Calu3 (cell line): ENCODE measurements at regions not wholly inside any gene's neighbourhood (a gene's known extent, or its start where the extent isn't known, plus 50 kb on each side); places are given as distances from the start of the nearest gene placed in this dataset.
"Not testable (repeated sequence)": the region's sequence is repeated elsewhere in the genome, so short reads cannot be mapped to it uniquely, and the experiment has no call there.

Experiments
- BruUV-seq: library from RNA; stranded (reverse); fragments of 400-500 nt; replicated peaks from 2 replicates; lab custom pipeline; 2021; lab: Mats Ljungman, UMichigan
- CTCF ChIA-PET: fragments of 300-600 bp; sonication (Branson Sonifier 250); formaldehyde crosslinking; loops from one replicate; lab custom pipeline; 2022; ENCODE audit warnings: antibody characterized with exemption; lab: Charles Lee
- DNase-seq: peaks from one replicate; pipeline ENCODE4 v3.0.0; 2022
- H3K27ac Mint-ChIP-seq: one replicate; pipeline ENCODE4 v1.8.0; 2022; ENCODE audit warnings: mixed read lengths; ENCODE audit not compliant: unreplicated experiment
- H3K27me3 Mint-ChIP-seq: one replicate; pipeline ENCODE4 v1.8.0; 2022; ENCODE audit warnings: mixed read lengths; ENCODE audit not compliant: unreplicated experiment
- H3K36me3 Mint-ChIP-seq: one replicate; pipeline ENCODE4 v1.8.0; 2022; ENCODE audit warnings: mild to moderate bottlenecking, moderate library complexity, mixed read lengths; ENCODE audit not compliant: insufficient read depth, unreplicated experiment
- H3K4me1 Mint-ChIP-seq: one replicate; pipeline ENCODE4 v1.8.0; 2022; ENCODE audit warnings: mild to moderate bottlenecking, low read depth, mixed read lengths; ENCODE audit not compliant: unreplicated experiment
- H3K4me3 Mint-ChIP-seq: one replicate; pipeline ENCODE4 v1.8.0; 2022; ENCODE audit warnings: mild to moderate bottlenecking, low read depth, moderate library complexity, mixed read lengths; ENCODE audit not compliant: unreplicated experiment
- H3K9me3 Mint-ChIP-seq: one replicate; pipeline ENCODE4 v1.8.0; 2022; ENCODE audit warnings: low read depth, mixed read lengths; ENCODE audit not compliant: unreplicated experiment
- intact Hi-C: fragments of 100-400 bp; cut with micrococcal nuclease; formaldehyde crosslinking; loops from one replicate; pipeline ENCODE4 v1.10.0; 2022; ENCODE audit not compliant: unreplicated experiment
- TF ChIP-seq, protein P1 (sequence below): fragments of 200-600 bp; IDR thresholded peaks from one replicate; pipeline ENCODE4 v1.8.0; 2022; ENCODE audit warnings: antibody characterized with exemption; ENCODE audit not compliant: unreplicated experiment

DNA sequence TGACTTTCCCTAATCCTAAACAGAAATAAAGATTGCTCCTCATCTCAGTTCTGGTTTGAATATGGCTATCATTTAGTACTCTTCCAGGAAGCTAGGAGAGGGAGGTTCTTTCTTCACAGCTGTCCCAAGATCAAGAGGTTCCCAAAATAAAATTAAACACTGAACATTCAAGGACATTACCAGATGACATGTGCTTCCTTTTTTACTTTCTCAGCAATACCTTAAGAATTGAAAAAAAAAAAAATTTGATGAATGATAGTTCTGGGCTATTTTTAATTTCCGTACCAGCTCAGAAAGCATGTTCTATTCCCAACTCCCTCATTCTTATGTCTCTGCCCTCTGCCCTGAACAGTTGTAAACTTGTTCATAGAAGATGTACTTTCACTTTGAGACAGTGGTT lies 61.7 kb upstream of the MYL1 start:
- no peaks in the 10 kb centered on the region for H3K27me3 Mint-ChIP-seq
- no peak overlapping the region for H3K4me3 Mint-ChIP-seq
- no peaks in the 10 kb centered on the region for H3K4me1 Mint-ChIP-seq
- CTCF ChIA-PET: no interaction called here
- TF ChIP-seq, protein P1, sequence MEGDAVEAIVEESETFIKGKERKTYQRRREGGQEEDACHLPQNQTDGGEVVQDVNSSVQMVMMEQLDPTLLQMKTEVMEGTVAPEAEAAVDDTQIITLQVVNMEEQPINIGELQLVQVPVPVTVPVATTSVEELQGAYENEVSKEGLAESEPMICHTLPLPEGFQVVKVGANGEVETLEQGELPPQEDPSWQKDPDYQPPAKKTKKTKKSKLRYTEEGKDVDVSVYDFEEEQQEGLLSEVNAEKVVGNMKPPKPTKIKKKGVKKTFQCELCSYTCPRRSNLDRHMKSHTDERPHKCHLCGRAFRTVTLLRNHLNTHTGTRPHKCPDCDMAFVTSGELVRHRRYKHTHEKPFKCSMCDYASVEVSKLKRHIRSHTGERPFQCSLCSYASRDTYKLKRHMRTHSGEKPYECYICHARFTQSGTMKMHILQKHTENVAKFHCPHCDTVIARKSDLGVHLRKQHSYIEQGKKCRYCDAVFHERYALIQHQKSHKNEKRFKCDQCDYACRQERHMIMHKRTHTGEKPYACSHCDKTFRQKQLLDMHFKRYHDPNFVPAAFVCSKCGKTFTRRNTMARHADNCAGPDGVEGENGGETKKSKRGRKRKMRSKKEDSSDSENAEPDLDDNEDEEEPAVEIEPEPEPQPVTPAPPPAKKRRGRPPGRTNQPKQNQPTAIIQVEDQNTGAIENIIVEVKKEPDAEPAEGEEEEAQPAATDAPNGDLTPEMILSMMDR: no peak
- DNase-seq: no peak
- H3K9me3 Mint-ChIP-seq: peaks cover 4% of the 10 kb centered on the region
- BruUV-seq: no TSS peak
- no peaks in the 10 kb centered on the region for H3K36me3 Mint-ChIP-seq
- intact Hi-C loops: no loop called here
- H3K27ac Mint-ChIP-seq: no peak overlapping the region

DNA sequence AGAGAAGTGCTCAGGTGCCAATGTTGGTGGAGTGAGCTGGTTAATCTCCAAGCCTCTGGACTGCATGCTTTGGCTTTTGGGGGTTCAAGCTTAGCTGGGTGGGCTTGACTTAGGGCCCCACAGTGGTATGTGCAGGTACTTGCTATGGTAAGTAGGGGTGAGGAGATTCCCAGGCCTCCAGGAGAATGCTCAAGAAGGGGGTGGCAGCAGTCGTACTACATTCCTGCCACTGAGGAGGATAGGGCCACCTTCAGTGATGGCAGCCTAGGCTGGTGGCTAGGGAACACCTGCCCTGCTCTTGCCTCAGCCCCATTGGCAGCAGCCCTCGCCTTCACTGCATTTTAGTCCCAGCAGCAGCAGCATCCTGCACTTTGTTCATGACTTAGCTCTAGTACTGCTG lies 55.6 kb upstream of the MYL1 start:
- TF ChIP-seq, protein P1: no peak
- CTCF ChIA-PET: no interaction called here
- DNase-seq: no peak
- H3K27ac Mint-ChIP-seq: no peak overlapping the region
- H3K4me1 Mint-ChIP-seq: peaks cover 3% of the 10 kb centered on the region
- H3K9me3 Mint-ChIP-seq: no peaks in the 10 kb centered on the region
- H3K27me3 Mint-ChIP-seq: no peaks in the 10 kb centered on the region
- intact Hi-C loops: no loop called here
- H3K36me3 Mint-ChIP-seq: no peaks in the 10 kb centered on the region
- BruUV-seq: no TSS peak
- no peak overlapping the region for H3K4me3 Mint-ChIP-seq

DNA sequence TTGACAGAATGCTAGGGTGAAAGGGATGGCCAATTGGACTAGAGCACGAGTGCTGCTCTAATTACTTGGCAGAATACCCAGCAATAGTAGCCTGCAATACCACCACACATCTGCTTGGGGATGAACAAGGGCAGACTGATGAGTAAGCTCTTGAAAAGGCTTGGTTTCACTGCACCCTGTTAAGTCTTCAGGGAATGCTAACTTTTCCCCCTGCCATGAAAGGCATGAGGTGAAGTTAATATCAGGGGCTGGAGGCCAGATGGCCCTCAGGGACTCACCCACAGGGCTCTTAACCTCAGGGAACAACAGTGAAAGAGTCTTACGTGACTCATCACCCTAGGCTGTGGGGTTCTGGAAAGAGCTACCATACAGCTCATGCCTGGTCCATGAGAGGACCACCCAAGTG lies 51.7 kb upstream of the MYL1 start:
- no TSS peak for BruUV-seq
- H3K4me1 Mint-ChIP-seq: peaks cover 9% of the 10 kb centered on the region
- intact Hi-C loops: no loop called here
- peaks cover 3% of the 10 kb centered on the region for H3K9me3 Mint-ChIP-seq
- CTCF ChIA-PET: no interaction called here
- no peak overlapping the region for H3K4me3 Mint-ChIP-seq
- H3K27me3 Mint-ChIP-seq: no peaks in the 10 kb centered on the region
- no peaks in the 10 kb centered on the region for H3K36me3 Mint-ChIP-seq
- DNase-seq: no peak
- no peak overlapping the region for H3K27ac Mint-ChIP-seq
- TF ChIP-seq, protein P1: no peak

DNA sequence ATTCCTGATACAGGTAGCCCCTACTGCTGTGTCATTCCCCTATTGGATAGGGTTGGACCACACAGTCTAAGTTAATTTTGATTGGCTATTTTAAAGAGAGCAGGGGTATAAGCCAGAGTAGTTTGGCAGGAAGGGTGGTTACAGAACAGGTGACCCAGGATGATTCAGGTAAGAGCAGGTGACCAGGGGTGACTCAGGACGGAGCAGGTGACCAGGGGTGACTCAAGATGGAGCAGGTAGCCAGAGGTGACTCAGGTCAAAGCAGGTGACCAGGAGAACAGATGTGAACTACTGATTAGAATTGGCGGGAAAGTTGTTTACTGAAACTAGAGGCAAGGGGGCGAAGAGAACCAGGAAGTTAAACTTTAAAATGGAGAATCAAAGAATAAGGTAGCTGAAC lies 50.5 kb upstream of the MYL1 start:
- H3K27ac Mint-ChIP-seq: peak overlapping the region; percentile 4
- CTCF ChIA-PET, H3K9me3 Mint-ChIP-seq, intact Hi-C loops, H3K36me3 Mint-ChIP-seq, BruUV-seq, H3K4me3 Mint-ChIP-seq, H3K4me1 Mint-ChIP-seq, H3K27me3 Mint-ChIP-seq: not testable (repeated sequence)
- peak; percentile 24 for DNase-seq
